ENCODE measurements at regions not wholly inside any gene's neighbourhood (a gene's known extent, or its start where the extent isn't known, plus 50 kb on each side); places are given as distances from the start of the nearest gene placed in this dataset.

DNA sequence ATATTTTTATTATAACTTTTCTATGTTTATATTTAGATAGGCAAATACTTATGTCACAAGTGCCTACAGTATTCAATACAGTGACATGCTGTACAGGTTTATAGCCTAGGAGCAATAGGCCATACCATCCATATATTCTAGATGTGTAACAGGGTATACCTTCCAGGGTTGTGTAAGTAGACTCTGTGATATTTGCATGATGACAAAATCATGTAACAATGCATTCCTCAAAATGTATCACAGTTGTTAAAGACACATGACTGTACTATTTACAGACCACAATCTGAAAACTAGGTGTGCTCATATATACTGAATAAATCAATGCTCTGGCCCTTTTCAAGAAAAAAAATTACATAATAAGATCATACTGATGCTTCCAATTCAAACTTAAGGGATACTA is 433.2 kb upstream of the RGPD4 start:
- H3K4me3 ChIP-seq (ENCODE audit: low read depth, low read length): no peak overlapping the region
- TF ChIP-seq, protein P1, sequence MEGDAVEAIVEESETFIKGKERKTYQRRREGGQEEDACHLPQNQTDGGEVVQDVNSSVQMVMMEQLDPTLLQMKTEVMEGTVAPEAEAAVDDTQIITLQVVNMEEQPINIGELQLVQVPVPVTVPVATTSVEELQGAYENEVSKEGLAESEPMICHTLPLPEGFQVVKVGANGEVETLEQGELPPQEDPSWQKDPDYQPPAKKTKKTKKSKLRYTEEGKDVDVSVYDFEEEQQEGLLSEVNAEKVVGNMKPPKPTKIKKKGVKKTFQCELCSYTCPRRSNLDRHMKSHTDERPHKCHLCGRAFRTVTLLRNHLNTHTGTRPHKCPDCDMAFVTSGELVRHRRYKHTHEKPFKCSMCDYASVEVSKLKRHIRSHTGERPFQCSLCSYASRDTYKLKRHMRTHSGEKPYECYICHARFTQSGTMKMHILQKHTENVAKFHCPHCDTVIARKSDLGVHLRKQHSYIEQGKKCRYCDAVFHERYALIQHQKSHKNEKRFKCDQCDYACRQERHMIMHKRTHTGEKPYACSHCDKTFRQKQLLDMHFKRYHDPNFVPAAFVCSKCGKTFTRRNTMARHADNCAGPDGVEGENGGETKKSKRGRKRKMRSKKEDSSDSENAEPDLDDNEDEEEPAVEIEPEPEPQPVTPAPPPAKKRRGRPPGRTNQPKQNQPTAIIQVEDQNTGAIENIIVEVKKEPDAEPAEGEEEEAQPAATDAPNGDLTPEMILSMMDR (IDR thresholded peaks at IDR 0.05; ENCODE audit: borderline replicate concordance, insufficient read depth, low read depth, low read length): no peak

DNA sequence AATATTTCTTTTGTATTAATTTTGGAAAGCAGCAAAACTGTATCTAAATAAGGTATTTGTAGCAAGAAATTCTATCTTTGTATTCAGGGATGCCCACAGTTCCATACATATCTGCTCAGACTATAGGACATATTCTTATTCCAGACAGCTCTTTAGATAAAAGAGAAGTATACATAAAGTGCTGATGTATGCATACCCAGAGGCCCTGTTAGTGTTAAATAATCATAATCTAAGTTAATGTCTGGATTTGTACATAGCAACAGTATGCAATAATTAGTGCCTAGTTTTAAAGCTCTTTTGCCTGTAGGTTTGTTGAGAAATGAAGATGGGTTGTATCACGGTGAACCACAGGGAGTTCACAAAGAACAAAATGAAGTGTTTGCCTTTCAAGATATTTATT is 428.0 kb upstream of the RGPD4 start:
- TF ChIP-seq, protein P1 (IDR thresholded peaks at IDR 0.05; ENCODE audit: borderline replicate concordance, insufficient read depth, low read depth, low read length): no peak
- H3K4me3 ChIP-seq (ENCODE audit: low read depth, low read length): no peak overlapping the region

DNA sequence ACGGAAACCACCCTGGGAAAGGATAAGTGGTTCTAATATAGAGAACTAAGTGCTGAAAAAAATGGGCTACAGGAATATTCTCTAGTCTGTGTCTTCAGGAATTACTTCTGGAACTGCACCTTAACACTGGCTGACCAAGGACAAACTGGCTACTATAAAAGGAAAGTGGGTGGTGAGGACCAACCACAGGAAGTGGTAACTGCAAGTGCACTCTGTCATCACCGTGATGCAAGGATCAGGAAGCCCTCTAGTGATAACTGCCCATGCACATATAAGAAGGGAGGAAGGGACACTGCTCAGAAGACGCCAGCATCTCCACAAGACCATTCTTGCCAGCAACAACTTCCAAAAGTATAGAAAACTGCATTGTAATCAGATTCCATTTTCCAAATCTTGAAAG is 424.4 kb upstream of the RGPD4 start:
- TF ChIP-seq, protein P1 (IDR thresholded peaks at IDR 0.05; ENCODE audit: borderline replicate concordance, insufficient read depth, low read depth, low read length): no peak
- H3K4me3 ChIP-seq (ENCODE audit: low read depth, low read length): no peak overlapping the region

DNA sequence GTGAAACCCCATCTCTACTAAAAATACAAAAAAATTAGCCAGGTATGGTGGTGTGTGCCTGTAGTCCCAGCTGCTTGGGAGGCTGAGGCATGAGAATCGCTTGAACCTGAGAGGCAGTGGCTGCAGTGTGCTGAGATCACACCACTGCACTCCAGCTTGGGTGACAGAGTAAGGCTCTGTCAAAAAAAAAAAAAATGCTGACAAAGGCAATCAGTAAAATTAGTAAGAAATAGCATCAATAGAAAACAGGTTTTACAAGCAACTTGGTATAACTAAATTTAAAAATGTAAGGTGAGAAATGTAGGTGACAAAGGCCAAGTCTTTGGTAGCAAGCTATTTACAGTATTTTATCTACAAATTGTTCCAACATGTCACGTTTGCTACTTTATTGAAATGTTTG is 421.4 kb upstream of the RGPD4 start:
- TF ChIP-seq, protein P1 (IDR thresholded peaks at IDR 0.05; ENCODE audit: borderline replicate concordance, insufficient read depth, low read depth, low read length): no peak
- no peak overlapping the region for H3K4me3 ChIP-seq (ENCODE audit: low read depth, low read length)

DNA sequence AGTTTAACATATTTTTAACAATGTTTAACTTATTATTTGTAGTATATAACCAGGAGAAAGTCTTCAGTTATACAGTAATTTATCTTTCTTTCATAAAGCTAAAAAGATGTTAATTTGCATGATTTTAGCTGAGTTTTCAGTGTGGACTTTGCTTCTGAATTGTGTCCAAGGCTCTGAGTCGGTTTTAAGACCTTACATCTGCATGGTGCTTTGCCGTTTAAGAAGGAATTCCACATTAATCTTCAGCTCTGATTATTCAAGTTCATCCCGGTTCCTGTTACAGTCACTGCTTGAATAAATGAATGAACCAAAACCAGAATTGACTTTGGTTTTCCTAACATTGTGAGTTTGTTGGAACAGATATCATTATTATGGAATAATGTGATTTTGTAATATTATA is 419.7 kb upstream of the RGPD4 start:
- TF ChIP-seq, protein P1 (IDR thresholded peaks at IDR 0.05; ENCODE audit: borderline replicate concordance, insufficient read depth, low read depth, low read length): no peak
- no peak overlapping the region for H3K4me3 ChIP-seq (ENCODE audit: low read depth, low read length)

DNA sequence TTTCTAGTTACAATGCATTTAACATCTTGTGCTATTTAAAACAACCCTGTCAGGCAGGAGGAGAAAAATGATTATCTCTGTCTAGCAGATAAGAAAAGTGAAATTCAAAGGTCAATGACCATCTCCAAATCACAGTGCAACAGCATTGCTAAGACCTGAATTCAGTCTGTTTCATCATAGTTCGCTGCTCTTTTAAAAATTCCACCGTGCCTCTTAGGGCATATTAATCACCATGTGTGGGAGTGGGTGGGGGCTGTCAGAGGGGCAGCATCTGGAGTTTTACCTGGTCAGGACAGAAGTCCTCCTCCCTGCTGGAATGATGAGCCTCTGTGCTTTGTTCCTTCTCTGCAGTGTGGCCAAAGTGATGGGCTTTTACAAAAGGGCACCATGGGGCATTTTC is 418.7 kb upstream of the RGPD4 start:
- no peak overlapping the region for H3K4me3 ChIP-seq (ENCODE audit: low read depth, low read length)
- TF ChIP-seq, protein P1 (IDR thresholded peaks at IDR 0.05; ENCODE audit: borderline replicate concordance, insufficient read depth, low read depth, low read length): no peak

DNA sequence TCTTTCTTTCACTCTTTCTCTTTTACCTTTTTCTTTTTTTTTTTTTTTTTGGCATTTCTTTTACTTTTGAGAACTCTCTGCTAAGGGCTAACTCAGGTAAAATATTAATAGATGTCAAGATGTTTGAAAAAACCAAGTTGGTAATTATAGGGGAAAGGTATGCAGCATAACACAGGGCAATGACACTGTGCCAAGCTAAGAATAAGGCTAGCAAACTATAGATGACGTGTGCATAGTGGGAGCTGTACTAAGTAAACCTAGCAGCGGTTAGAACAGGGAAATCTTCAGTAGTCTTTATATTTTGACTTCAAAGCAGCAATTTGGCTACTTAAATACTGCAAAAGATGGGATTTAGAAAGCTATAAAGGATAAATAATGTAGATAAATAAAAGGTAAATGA is 415.4 kb upstream of the RGPD4 start:
- no peak overlapping the region for H3K4me3 ChIP-seq (ENCODE audit: low read depth, low read length)
- TF ChIP-seq, protein P1 (IDR thresholded peaks at IDR 0.05; ENCODE audit: borderline replicate concordance, insufficient read depth, low read depth, low read length): no peak

All from GM12875 (cell line).